Thymus (tissue), 11 donors: ENCODE measurements at regions not wholly inside any gene's neighbourhood (a gene's known extent, or its start where the extent isn't known, plus 50 kb on each side); places are given as distances from the start of the nearest gene placed in this dataset.

Experiments
- DNase-seq, 9 donors: peaks; one replicate each; pipeline ENCODE4 v3.0.0-alpha.2; 2013; ENCODE audit warnings: low spot score in 9 of 9, low read depth in 6 of 9, missing footprints in 1 of 9
- H3K27ac ChIP-seq, 2 donors: one replicate each; pipeline ENCODE4 v1.5.1; 2013; ENCODE audit warnings: control low read depth in 1 of 2, low read depth in 1 of 2, low read length in 1 of 2, mild to moderate bottlenecking in 1 of 2, moderate library complexity in 1 of 2
- H3K27me3 ChIP-seq, 2 donors: one replicate each; pipeline ENCODE4 v1.5.1; 2013; ENCODE audit warnings: low read length in 1 of 2; ENCODE audit not compliant: control insufficient read depth in 2 of 2, insufficient read depth in 1 of 2
- H3K36me3 ChIP-seq, 2 donors: one replicate each; pipeline ENCODE4 v1.5.1; 2013; ENCODE audit warnings: low read length in 1 of 2, mild to moderate bottlenecking in 1 of 2, moderate library complexity in 1 of 2; ENCODE audit not compliant: control insufficient read depth in 2 of 2, insufficient read depth in 2 of 2
- H3K4me1 ChIP-seq, 2 donors: one replicate each; pipeline ENCODE4 v1.5.1; 2013; ENCODE audit warnings: low read length in 2 of 2; ENCODE audit not compliant: control insufficient read depth in 2 of 2, insufficient read depth in 2 of 2
- H3K4me3 ChIP-seq, 2 donors: one replicate each; pipeline ENCODE4 v1.5.1; 2013; ENCODE audit warnings: low read length in 2 of 2, control low read depth in 1 of 2, mild to moderate bottlenecking in 1 of 2
- H3K9me3 ChIP-seq, 2 donors: one replicate each; pipeline ENCODE4 v1.5.1; 2013; ENCODE audit warnings: low read length in 1 of 2, mild to moderate bottlenecking in 1 of 2; ENCODE audit not compliant: control insufficient read depth in 2 of 2, insufficient read depth in 1 of 2
- WGBS: extraction: QIAGEN DNeasy Blood & Tissue Kit; methylation state at CpG from one replicate; pipeline ENCODE4 v1.1.7; 2013; 5-methylcytosine and 5-hydroxymethylcytosine counted together
- donor health status: healthy.

- Histone ChIP-seq H3K27ac (no peak overlapping the region), H3K4me3 (no peak overlapping the region), H3K9me3 (no peaks in the 10 kb centered on the region), H3K27me3 (no peaks in the 10 kb centered on the region), H3K4me1 (no peaks in the 10 kb centered on the region), H3K36me3 (no peaks in the 10 kb centered on the region)
- 94% methylated on average over 10 of the region's 10 CpGs for WGBS
- DNase-seq = no peak
Measured at GRCh38 chr10:33804584-33804983, 470.1 kb upstream of the NRP1 start.

GRCh38 chr10:33803248-33803647 lies 468.8 kb upstream of the NRP1 start:
- H3K27ac ChIP-seq = no peak overlapping the region
- H3K4me3 ChIP-seq = no peak overlapping the region
- no peaks in the 10 kb centered on the region for H3K9me3 ChIP-seq
- H3K27me3 ChIP-seq = no peaks in the 10 kb centered on the region
- no peak for DNase-seq
- H3K36me3 ChIP-seq = no peaks in the 10 kb centered on the region
- no peaks in the 10 kb centered on the region for H3K4me1 ChIP-seq
- 97% methylated on average over 3 of the region's 3 CpGs for WGBS

DNA sequence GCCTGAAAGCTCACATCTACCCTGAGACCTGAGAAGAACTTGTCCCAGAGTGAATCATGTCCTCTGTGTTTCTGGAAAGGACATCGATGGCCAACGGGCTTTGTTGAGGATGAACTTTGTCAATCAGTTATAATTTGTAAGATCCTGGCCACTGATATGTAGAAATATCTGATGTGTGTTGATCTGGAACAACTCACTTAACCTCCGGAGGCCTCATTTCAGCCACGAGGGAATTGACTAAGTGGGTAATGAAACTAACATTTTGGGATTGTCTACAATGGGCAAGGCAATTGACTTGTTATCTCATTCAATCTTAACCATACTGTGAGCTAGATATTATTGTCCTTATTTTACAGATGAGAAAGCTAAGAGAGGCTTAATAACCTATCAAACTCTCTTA lies 468.1 kb upstream of the NRP1 start:
- no peak overlapping the region for H3K27ac ChIP-seq
- H3K9me3 ChIP-seq = no peaks in the 10 kb centered on the region
- no peaks in the 10 kb centered on the region for H3K27me3 ChIP-seq
- no peaks in the 10 kb centered on the region for H3K4me1 ChIP-seq
- DNase-seq = no peak
- H3K36me3 ChIP-seq = no peaks in the 10 kb centered on the region
- H3K4me3 ChIP-seq = no peak overlapping the region
- 96% methylated on average over 4 of the region's 4 CpGs for WGBS

DNA sequence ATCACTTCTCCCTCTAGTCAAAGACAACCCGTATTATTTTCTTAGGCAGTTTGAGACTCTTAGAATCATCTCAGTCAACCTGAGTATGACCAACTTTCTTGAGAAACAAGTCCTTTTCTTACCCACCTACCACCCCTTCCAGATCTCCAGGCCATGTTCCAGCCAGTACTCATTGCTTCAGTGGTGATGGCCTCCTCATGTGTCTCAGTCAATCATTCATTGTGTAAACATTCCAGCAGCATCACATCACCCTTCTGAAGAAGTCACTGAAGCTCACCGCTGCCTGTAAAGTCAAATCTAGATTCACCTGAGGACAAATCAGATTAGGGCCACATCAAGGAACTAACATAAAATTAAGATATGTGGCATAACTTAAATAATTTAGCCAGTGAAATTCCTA lies 467.2 kb upstream of the NRP1 start:
- no peak overlapping the region for H3K27ac ChIP-seq
- no peaks in the 10 kb centered on the region for H3K9me3 ChIP-seq
- WGBS = 95% methylated on average over 2 of the region's 2 CpGs
- H3K4me1 ChIP-seq = no peaks in the 10 kb centered on the region
- H3K27me3 ChIP-seq = no peaks in the 10 kb centered on the region
- DNase-seq = no peak
- H3K4me3 ChIP-seq = no peak overlapping the region
- no peaks in the 10 kb centered on the region for H3K36me3 ChIP-seq

DNA sequence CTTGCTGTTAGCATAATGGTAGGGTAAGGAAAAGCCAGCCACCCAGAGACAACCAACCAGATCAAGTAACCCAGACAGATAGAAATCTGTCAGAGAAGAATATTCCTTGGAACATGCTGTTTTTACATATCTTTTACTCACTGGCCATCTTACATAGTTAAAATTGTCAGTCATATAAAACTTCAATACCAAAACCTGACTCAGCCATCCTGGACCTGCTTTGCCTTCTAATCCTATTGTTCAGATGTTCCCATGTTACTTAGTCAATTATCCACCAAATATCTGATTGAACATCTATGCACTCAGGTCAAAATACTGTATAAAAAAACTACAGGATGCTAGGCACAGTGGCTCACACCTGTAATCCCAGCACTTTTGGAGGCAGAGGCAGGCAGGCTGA lies 466.5 kb upstream of the NRP1 start:
- no peak for DNase-seq
- H3K4me1 ChIP-seq = no peaks in the 10 kb centered on the region
- H3K36me3 ChIP-seq = no peaks in the 10 kb centered on the region
- no peak overlapping the region for H3K4me3 ChIP-seq
- peaks cover 0 to 2% of the 10 kb centered on the region in 2 donors for H3K9me3 ChIP-seq
- H3K27me3 ChIP-seq = no peaks in the 10 kb centered on the region
- no peak overlapping the region for H3K27ac ChIP-seq

GRCh38 chr10:33800545-33800944 lies 466.1 kb upstream of the NRP1 start:
- H3K4me3 ChIP-seq = no peak overlapping the region
- WGBS = 87% methylated on average over 5 of the region's 5 CpGs
- H3K36me3 ChIP-seq = no peaks in the 10 kb centered on the region
- H3K27me3 ChIP-seq = no peaks in the 10 kb centered on the region
- H3K4me1 ChIP-seq = no peaks in the 10 kb centered on the region
- H3K9me3 ChIP-seq = peaks cover 0 to 5% of the 10 kb centered on the region in 2 donors
- DNase-seq = no peak
- H3K27ac ChIP-seq = no peak overlapping the region

DNA sequence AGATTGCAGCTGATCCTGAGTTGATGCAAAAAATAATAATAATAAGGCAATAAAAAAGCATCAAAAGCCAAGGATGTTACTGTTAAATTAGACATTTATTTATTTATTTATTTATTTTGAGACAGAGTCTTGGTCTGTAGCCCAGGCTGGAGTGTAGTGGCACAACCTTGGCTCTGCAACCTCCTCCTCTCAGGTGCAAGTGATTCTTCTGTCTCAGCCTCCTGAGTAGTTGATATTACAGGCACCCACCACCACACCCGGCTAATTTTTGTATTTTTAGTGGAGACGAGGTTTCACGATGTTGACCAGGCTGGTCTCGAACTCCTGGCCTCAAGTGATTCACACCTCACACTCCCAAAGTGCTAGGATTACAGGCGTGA lies 465.5 kb upstream of the NRP1 start:
- peaks cover 0 to 5% of the 10 kb centered on the region in 2 donors for H3K9me3 ChIP-seq
- H3K27ac ChIP-seq = no peak overlapping the region
- 98% methylated on average over 5 of the region's 5 CpGs for WGBS
- H3K36me3 ChIP-seq = no peaks in the 10 kb centered on the region
- H3K4me3 ChIP-seq = no peak overlapping the region
- no peak for DNase-seq
- no peaks in the 10 kb centered on the region for H3K27me3 ChIP-seq
- no peaks in the 10 kb centered on the region for H3K4me1 ChIP-seq

DNA sequence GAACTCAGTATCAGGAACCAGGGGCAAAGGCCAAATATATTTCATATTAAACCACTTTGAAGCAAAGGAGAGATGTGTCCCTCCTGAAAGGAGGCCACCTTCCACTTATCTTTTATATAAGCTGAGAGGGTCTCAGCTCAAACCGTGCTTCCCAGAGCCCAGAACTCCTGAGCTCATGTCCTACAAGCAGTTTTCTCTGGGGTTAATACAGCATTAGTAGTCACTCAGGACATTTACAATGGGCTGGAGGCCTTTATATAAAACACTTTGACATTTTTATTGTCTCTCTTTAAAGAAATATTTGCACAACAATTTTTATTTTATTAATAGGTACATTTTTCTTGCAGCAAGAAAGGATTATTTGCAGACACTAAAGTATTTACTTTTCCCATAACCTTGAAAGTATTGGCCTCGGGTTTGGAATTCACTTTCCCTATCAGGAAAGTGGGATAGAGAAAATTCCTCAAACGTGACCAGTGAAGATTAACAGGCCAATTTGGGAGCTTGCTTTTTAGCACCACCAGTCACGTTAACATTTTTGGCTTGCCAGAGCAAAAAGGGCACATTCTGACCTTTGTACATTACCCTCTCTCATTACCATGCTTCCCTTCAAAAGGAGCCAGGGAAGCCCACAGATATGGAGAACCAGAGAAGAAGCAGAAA lies 464.9 kb upstream of the NRP1 start:
- no peak overlapping the region for H3K27ac ChIP-seq
- no peak overlapping the region for H3K4me3 ChIP-seq
- H3K9me3 ChIP-seq = peaks cover 0 to 5% of the 10 kb centered on the region in 2 donors
- 95% methylated on average over 4 of the region's 4 CpGs for WGBS
- H3K36me3 ChIP-seq = no peaks in the 10 kb centered on the region
- no peaks in the 10 kb centered on the region for H3K27me3 ChIP-seq
- H3K4me1 ChIP-seq = no peaks in the 10 kb centered on the region
- DNase-seq = no peak

DNA sequence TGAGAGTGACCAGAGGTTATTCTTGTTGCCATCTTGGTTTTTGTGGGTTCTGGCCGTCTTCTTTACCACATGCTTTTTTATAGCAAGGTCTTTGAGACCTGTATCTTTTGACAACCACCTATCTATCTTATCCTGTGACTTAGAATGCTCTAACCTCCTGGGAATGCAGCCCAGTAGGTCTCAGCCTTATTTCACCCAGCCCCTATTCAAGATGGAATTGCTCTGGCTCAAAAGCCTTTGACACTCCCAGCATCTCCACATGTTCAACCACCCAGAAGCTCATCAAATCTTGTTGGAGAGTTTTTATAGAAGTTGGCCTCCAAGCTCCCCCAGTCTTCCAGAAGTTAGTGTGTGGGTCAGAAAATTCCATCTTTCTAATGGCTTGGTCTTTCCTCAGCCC lies 464.3 kb upstream of the NRP1 start:
- H3K36me3 ChIP-seq = no peaks in the 10 kb centered on the region
- no peaks in the 10 kb centered on the region for H3K27me3 ChIP-seq
- DNase-seq = no peak
- no peaks in the 10 kb centered on the region for H3K4me1 ChIP-seq
- 93% methylated on average over 1 of the region's 1 CpG for WGBS
- H3K9me3 ChIP-seq = peaks cover 0 to 5% of the 10 kb centered on the region in 2 donors
- H3K4me3 ChIP-seq = no peak overlapping the region
- no peak overlapping the region for H3K27ac ChIP-seq

- 90% methylated on average over 2 of the region's 2 CpGs for WGBS
- Histone ChIP-seq H3K4me3 (no peak overlapping the region), H3K4me1 (no peaks in the 10 kb centered on the region), H3K27me3 (no peaks in the 10 kb centered on the region), H3K36me3 (no peaks in the 10 kb centered on the region), H3K9me3 (peaks cover 0 to 5% of the 10 kb centered on the region in 2 donors), H3K27ac (no peak overlapping the region)
- no peak for DNase-seq
Measured at GRCh38 chr10:33796680-33797079, 462.2 kb upstream of the NRP1 start.
